Astrocyte (in vitro differentiated cells and primary cell): ENCODE measurements at regions not wholly inside any gene's neighbourhood (a gene's known extent, or its start where the extent isn't known, plus 50 kb on each side); places are given as distances from the start of the nearest gene placed in this dataset.

Source experiments
- EZH2 ChIP-seq: IDR thresholded peaks from 2 replicates; pipeline ENCODE4 v1.6.1; 2012; ENCODE audit warnings: mild to moderate bottlenecking, low read length, inconsistent platforms; ENCODE audit not compliant: insufficient read depth
- TF ChIP-seq, protein P1 (sequence below): IDR thresholded peaks from 2 replicates; pipeline ENCODE4 v1.5.1; 2011; ENCODE audit warnings: low read depth, mild to moderate bottlenecking, inconsistent platforms, low read length, moderate library complexity; ENCODE audit not compliant: insufficient read depth

DNA sequence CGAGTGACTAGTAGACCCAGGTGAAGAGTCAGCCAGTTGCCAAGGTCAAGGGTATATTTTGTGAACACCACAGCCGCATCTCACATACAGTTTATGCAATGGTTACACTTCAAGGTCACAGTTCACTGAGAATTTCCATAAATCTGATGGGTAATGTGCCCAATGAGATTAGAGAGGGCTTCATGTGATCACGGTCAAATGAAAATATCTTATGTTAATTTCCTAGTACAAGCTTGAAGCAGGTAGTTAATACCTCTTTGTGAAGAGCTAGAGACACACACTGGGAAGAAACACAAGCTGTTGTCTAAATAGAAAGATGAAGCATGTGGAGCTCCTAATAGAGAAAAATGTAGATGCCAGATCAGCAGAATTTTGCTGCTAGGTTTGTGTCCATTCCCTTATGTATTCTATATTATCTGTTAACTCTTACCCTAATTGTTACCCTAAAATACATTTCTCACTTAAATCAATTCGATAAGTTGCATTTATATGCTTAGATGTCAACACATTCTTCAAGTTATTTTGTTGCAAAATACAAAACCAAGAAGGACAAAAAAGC is 136.0 kb downstream of the NR2F2 start:
- TF ChIP-seq, protein P1, sequence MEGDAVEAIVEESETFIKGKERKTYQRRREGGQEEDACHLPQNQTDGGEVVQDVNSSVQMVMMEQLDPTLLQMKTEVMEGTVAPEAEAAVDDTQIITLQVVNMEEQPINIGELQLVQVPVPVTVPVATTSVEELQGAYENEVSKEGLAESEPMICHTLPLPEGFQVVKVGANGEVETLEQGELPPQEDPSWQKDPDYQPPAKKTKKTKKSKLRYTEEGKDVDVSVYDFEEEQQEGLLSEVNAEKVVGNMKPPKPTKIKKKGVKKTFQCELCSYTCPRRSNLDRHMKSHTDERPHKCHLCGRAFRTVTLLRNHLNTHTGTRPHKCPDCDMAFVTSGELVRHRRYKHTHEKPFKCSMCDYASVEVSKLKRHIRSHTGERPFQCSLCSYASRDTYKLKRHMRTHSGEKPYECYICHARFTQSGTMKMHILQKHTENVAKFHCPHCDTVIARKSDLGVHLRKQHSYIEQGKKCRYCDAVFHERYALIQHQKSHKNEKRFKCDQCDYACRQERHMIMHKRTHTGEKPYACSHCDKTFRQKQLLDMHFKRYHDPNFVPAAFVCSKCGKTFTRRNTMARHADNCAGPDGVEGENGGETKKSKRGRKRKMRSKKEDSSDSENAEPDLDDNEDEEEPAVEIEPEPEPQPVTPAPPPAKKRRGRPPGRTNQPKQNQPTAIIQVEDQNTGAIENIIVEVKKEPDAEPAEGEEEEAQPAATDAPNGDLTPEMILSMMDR: no peak
- TF ChIP-seq EZH2: no peak
